Transverse colon (tissue), 4 donors: ENCODE measurements at regions not wholly inside any gene's neighbourhood (a gene's known extent, or its start where the extent isn't known, plus 50 kb on each side); places are given as distances from the start of the nearest gene placed in this dataset.

ENCODE experiments used
- DNase-seq: peaks from one replicate; pipeline ENCODE4 v3.0.0-alpha.2; 2019
- H3K27ac ChIP-seq, 4 donors: fragments of 200-600 bp; sonication (generic); 2 replicates each; pipeline ENCODE4 v1.5.1; 2016 to 2018; ENCODE audit warnings: inconsistent platforms in 4 of 4
- H3K27me3 ChIP-seq: fragments of 200-600 bp; sonication (generic); 2 replicates; pipeline ENCODE4 v1.5.1; 2017; ENCODE audit warnings: inconsistent platforms
- H3K36me3 ChIP-seq, 4 donors: fragments of 200-600 bp; sonication (generic); 2 replicates each; pipeline ENCODE4 v1.5.1; 2017 to 2019; ENCODE audit warnings: inconsistent platforms in 4 of 4
- H3K4me1 ChIP-seq, 4 donors: fragments of 200-600 bp; sonication (generic); 2 replicates each; pipeline ENCODE4 v1.5.1; 2017 to 2020; ENCODE audit warnings: inconsistent platforms in 4 of 4
- H3K4me3 ChIP-seq, 4 donors: fragments of 200-600 bp; sonication (generic); 1 replicate in 1 of 4; 2 replicates in 3 of 4; pipeline versions ENCODE4 v1.5.1 to v1.6.1; 2017 to 2019; ENCODE audit warnings: inconsistent platforms in 4 of 4
- H3K9me3 ChIP-seq, 2 donors: fragments of 200-600 bp; sonication (generic); 2 replicates each; pipeline ENCODE4 v1.5.1; 2017 to 2019; ENCODE audit warnings: inconsistent platforms in 2 of 2
- EP300 ChIP-seq: sonication (generic); formaldehyde crosslinking; IDR thresholded peaks from one replicate; pipeline ENCODE4 v1.6.1; 2017; ENCODE audit warnings: antibody characterized with exemption, low read depth
- POLR2A ChIP-seq: fragments of 450-650 bp; IDR thresholded peaks from one replicate; pipeline ENCODE4 v1.6.1; 2016; ENCODE audit warnings: antibody characterized with exemption, mild to moderate bottlenecking, moderate library complexity
- POLR2AphosphoS5 ChIP-seq, 3 donors: sonication (generic); formaldehyde crosslinking; IDR thresholded peaks; one replicate each; pipeline ENCODE4 v1.6.1; 2016; ENCODE audit warnings: antibody characterized with exemption in 3 of 3
- WGBS, 2 donors: methylation state at CpG; one replicate each; pipeline ENCODE4 v1.1.5; 2018; ENCODE audit warnings: low coverage in 1 of 2; 5-methylcytosine and 5-hydroxymethylcytosine counted together
- in situ Hi-C, 4 donors: fragments of 200-750 bp; cut with MboI; loops; one replicate each; pipeline versions ENCODE4 v1.15.0 to v1.15.1; 2017; ENCODE audit warnings: low sequenced_read_pairs in 3 of 4, low pct_ligation_motif_present in 1 of 4, low pct_unique_long_range_greater_than_20kb in 1 of 4
- intact Hi-C: fragments of 100-400 bp; cut with DNase I; formaldehyde crosslinking; loops from one replicate; pipeline ENCODE4 v1.15.1; 2023; ENCODE audit warnings: low total_unique reads
- TF ChIP-seq, protein P1 (sequence below), 5 experiments: fragments of 200-600 bp in 3 of 5; fragments of 450-650 bp in 2 of 5; sonication (generic) in 3 of 5; IDR thresholded peaks; 1 replicate in 2 of 5; 2 replicates in 3 of 5; pipeline ENCODE4 v1.5.1; 2016 to 2017; ENCODE audit warnings: antibody characterized with exemption in 5 of 5, inconsistent platforms in 3 of 5, mild to moderate bottlenecking in 2 of 5, moderate library complexity in 1 of 5

DNA sequence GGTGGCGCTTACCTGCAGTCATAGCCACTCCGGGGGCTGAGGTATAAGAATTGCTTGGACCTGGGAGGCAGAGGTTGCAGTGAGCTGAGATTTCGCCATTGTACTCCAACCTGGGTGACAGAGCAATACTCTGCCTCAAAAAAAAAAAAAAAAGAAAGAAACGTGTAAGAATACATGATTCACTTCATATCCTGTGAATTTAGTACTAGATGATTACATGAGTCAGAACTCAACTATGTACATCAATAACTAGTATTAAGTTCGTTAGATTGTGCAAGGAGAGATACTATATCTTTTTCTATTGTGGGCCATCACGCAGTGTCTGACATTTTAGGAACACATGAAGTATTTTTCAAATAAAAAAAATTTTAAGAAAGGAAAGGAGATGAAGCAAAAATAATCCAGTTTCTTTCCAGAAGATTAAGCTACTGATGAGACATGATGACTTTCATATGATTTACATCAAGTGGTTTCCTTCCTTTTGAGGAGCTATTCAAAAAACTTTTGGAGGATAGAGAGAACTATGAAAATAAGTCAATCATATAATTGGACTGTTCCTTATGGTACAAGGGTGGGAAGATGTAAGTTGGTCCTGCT, 64.7 kb upstream of the EXOC1L start:
- TF ChIP-seq, protein P1, sequence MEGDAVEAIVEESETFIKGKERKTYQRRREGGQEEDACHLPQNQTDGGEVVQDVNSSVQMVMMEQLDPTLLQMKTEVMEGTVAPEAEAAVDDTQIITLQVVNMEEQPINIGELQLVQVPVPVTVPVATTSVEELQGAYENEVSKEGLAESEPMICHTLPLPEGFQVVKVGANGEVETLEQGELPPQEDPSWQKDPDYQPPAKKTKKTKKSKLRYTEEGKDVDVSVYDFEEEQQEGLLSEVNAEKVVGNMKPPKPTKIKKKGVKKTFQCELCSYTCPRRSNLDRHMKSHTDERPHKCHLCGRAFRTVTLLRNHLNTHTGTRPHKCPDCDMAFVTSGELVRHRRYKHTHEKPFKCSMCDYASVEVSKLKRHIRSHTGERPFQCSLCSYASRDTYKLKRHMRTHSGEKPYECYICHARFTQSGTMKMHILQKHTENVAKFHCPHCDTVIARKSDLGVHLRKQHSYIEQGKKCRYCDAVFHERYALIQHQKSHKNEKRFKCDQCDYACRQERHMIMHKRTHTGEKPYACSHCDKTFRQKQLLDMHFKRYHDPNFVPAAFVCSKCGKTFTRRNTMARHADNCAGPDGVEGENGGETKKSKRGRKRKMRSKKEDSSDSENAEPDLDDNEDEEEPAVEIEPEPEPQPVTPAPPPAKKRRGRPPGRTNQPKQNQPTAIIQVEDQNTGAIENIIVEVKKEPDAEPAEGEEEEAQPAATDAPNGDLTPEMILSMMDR (IDR thresholded peaks at IDR 0.05), result no peak
- TF ChIP-seq POLR2AphosphoS5 (IDR thresholded peaks at IDR 0.05) (no peak), EP300 (no peak), POLR2A (no peak)
- no peak for DNase-seq
- Histone ChIP-seq H3K9me3 (no peaks in the 10 kb centered on the region), H3K36me3 (no peaks in the 10 kb centered on the region), H3K27ac (no peak overlapping the region), H3K27me3 (no peaks in the 10 kb centered on the region), H3K4me1 (peaks cover 0 to 28% (median 6%) of the 10 kb centered on the region in 4 donors), H3K4me3 (no peak overlapping the region)
- intact Hi-C loops (no loop called here), in situ Hi-C loops (no loop called here)
- 78 to 86% methylated on average over 6 of the region's 6 CpGs for WGBS, 2 donors

DNA sequence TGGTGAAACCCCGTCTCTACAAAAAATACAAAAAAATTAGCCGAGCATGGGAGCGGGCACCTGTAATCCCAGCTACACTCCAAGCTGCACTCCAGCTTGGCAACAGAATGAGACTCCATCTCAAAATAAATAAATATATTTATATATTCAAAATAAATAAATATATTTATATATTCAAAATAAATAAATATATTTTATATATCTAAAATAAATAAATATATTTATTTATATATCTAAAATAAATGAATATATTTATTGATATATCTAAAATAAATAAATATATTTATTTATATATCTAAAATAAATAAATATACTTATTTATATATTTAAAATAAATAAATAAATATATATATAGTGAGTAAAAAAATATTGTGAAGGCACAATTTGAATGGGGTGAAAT, 63.4 kb upstream of the EXOC1L start:
- Histone ChIP-seq H3K4me3 (no peak overlapping the region), H3K36me3 (no peaks in the 10 kb centered on the region), H3K9me3 (no peaks in the 10 kb centered on the region), H3K27ac (no peak overlapping the region), H3K27me3 (no peaks in the 10 kb centered on the region), H3K4me1 (peaks cover 0 to 29% (median 6%) of the 10 kb centered on the region in 4 donors)
- 93% methylated on average over 3 of the region's 3 CpGs for WGBS, 2 donors
- TF ChIP-seq, protein P1 (IDR thresholded peaks at IDR 0.05), result no peak
- no peak for TF ChIP-seq POLR2A
- no peak for TF ChIP-seq EP300
- in situ Hi-C loops (no loop called here), intact Hi-C loops (no loop called here)
- no peak for DNase-seq

DNA sequence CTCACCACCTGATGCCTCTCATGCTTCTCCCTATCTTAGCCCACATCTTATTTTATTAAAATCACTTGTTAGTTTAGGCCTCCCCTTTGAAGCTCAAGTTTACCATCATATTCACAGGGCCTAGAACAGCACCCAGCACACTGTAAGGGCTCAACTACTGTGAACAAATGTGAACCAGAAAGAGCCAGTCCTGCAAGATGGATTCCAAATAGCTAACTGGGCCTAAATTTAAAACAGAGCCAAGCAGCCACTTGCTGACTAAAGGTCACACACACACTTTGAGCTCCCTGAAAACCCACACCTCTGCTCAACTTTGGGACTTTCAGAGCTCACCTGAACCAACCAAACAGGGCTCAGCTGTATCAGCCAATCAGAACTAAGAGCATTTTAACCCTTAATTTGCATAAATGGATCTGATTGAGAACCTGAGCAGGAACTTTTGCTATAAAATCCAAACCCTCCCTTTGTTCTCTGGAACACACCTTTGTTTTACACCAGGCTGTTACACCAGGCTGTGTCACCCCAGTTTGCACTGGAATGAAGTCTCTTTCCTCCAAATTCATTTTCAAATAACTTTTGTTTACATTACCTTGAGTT, 62.1 kb upstream of the EXOC1L start:
- no peak overlapping the region for H3K4me3 ChIP-seq
- peaks cover 0 to 29% (median 6%) of the 10 kb centered on the region in 4 donors for H3K4me1 ChIP-seq
- no peaks in the 10 kb centered on the region for H3K36me3 ChIP-seq
- TF ChIP-seq POLR2A (no peak), POLR2AphosphoS5 (IDR thresholded peaks at IDR 0.05) (no peak), EP300 (no peak)
- TF ChIP-seq, protein P1 (IDR thresholded peaks at IDR 0.05), result no peak
- H3K27me3 ChIP-seq, result no peaks in the 10 kb centered on the region
- intact Hi-C loops, result no loop called here
- in situ Hi-C loops, result no loop called here
- peak; percentile 14 for DNase-seq
- H3K27ac ChIP-seq, result peak overlapping the region; percentile 54 to 77 (median 60)
- no peaks in the 10 kb centered on the region for H3K9me3 ChIP-seq

DNA sequence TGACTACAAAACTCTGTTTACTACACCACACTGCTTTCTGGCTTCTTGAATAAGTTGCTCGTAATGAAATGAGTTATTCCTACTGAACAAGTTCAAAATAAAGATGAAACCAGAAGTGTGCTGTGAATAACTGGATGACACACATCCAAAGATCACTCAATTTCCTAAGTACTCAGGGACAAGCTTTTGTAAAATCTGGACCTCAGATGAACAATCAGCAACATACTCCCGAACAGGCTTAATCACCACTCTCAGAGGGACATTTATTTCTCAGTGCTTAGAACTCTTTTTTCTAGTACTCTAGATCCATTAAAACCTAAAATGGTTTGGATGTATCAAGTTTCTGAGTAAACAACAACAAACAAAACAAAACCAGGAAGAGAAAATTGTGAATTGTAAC, 61.5 kb upstream of the EXOC1L start:
- intact Hi-C loops (no loop called here), in situ Hi-C loops (no loop called here)
- Histone ChIP-seq H3K27ac (peak overlapping the region; percentile 54 to 77 (median 60)), H3K4me3 (no peak overlapping the region), H3K4me1 (peaks cover 0 to 29% (median 6%) of the 10 kb centered on the region in 4 donors), H3K27me3 (no peaks in the 10 kb centered on the region), H3K9me3 (no peaks in the 10 kb centered on the region), H3K36me3 (no peaks in the 10 kb centered on the region)
- DNase-seq, result no peak
- 38 to 49% methylated on average over 2 of the region's 2 CpGs for WGBS, 2 donors
- TF ChIP-seq POLR2AphosphoS5 (IDR thresholded peaks at IDR 0.05) (no peak), POLR2A (no peak), EP300 (no peak)
- TF ChIP-seq, protein P1 (IDR thresholded peaks at IDR 0.05), result no peak
